Caco-2 (cell line): ENCODE measurements at regions not wholly inside any gene's neighbourhood (a gene's known extent, or its start where the extent isn't known, plus 50 kb on each side); places are given as distances from the start of the nearest gene placed in this dataset.

ENCODE experiments used
- BruUV-seq: library from RNA; stranded (reverse); fragments of 400-500 nt; replicated peaks from 2 replicates; lab custom pipeline; 2021; lab: Mats Ljungman, UMichigan
- CTCF ChIA-PET: fragments of 300-600 bp; sonication (Branson Sonifier 250); formaldehyde crosslinking; loops from one replicate; lab custom pipeline; 2022; ENCODE audit warnings: antibody characterized with exemption; lab: Charles Lee
- POLR2A ChIA-PET: fragments of 300-600 bp; sonication (Branson Sonifier 250); formaldehyde crosslinking; loops from one replicate; lab custom pipeline; 2022; ENCODE audit warnings: antibody characterized with exemption; lab: Charles Lee
- DNase-seq, 2 experiments: peaks; one replicate each; pipeline versions ENCODE4 v3.0.0 to v3.0.0-alpha.2; 2020 to 2022
- H3K27me3 ChIP-seq: replicated peaks from 2 replicates; pipeline ENCODE4 v1.6.0; 2011; ENCODE audit warnings: low read length; ENCODE audit not compliant: control insufficient read depth, insufficient read depth
- H3K36me3 ChIP-seq: 2 replicates; pipeline ENCODE4 v1.5.1; 2011; ENCODE audit warnings: low read length; ENCODE audit not compliant: control insufficient read depth, insufficient read depth
- H3K4me1 ChIP-seq: fragments of 250-450 bp; sonication (Bioruptor Pico); 2 replicates; pipeline ENCODE4 v1.5.1; 2020; ENCODE audit warnings: mild to moderate bottlenecking
- H3K4me3 ChIP-seq: 2 replicates; pipeline ENCODE4 v1.5.1; 2011; ENCODE audit warnings: low read depth, mild to moderate bottlenecking, control low read depth, low read length
- H3K9me3 ChIP-seq: fragments of 250-450 bp; sonication (Bioruptor Pico); 2 replicates; pipeline ENCODE4 v1.5.1; 2020; ENCODE audit warnings: mild to moderate bottlenecking, moderate library complexity
- H3K27ac Mint-ChIP-seq: one replicate; pipeline ENCODE4 v1.8.0; 2022; ENCODE audit warnings: mixed read lengths; ENCODE audit not compliant: unreplicated experiment
- H3K27me3 Mint-ChIP-seq: one replicate; pipeline ENCODE4 v1.8.0; 2022; ENCODE audit warnings: mixed read lengths; ENCODE audit not compliant: insufficient read depth, unreplicated experiment
- H3K36me3 Mint-ChIP-seq: one replicate; pipeline ENCODE4 v1.8.0; 2022; ENCODE audit warnings: mild to moderate bottlenecking, mixed read lengths; ENCODE audit not compliant: insufficient read depth, unreplicated experiment
- H3K4me1 Mint-ChIP-seq: one replicate; pipeline ENCODE4 v1.8.0; 2022; ENCODE audit warnings: low read depth, mixed read lengths; ENCODE audit not compliant: unreplicated experiment
- H3K4me3 Mint-ChIP-seq: one replicate; pipeline ENCODE4 v1.8.0; 2022; ENCODE audit warnings: mild to moderate bottlenecking, moderate library complexity, mixed read lengths; ENCODE audit not compliant: unreplicated experiment
- H3K9me3 Mint-ChIP-seq: one replicate; pipeline ENCODE4 v1.8.0; 2022; ENCODE audit warnings: mixed read lengths; ENCODE audit not compliant: unreplicated experiment
- CTCF ChIP-seq, 2 experiments: fragments of 200-600 bp in 1 of 2; IDR thresholded peaks; 1 replicate in 1 of 2; 2 replicates in 1 of 2; pipeline versions ENCODE4 v1.5.1 to v1.8.0; 2011 to 2022; ENCODE audit warnings: antibody characterized with exemption in 1 of 2, control low read depth in 1 of 2, inconsistent platforms in 1 of 2, low read depth in 1 of 2, low read length in 1 of 2, mild to moderate bottlenecking in 1 of 2, moderate library complexity in 1 of 2; ENCODE audit not compliant: insufficient read depth in 1 of 2, severe bottlenecking in 1 of 2, unreplicated experiment in 1 of 2
- intact Hi-C: fragments of 100-400 bp; cut with micrococcal nuclease; formaldehyde crosslinking; loops from one replicate; pipeline ENCODE4 v1.10.0; 2022; ENCODE audit not compliant: unreplicated experiment

GRCh38 chr5:156245895-156246294 is 81.1 kb upstream of the SGCD start:
- no peak for DNase-seq
- no TSS peak for BruUV-seq
- H3K9me3 Mint-ChIP-seq = no peaks in the 10 kb centered on the region
- peaks cover 3% of the 10 kb centered on the region for H3K27me3 Mint-ChIP-seq
- H3K4me1 Mint-ChIP-seq = no peaks in the 10 kb centered on the region
- TF ChIP-seq CTCF (IDR thresholded peaks at IDR 0.05; ENCODE audit: insufficient read depth in 1 of 2, low read depth in 1 of 2, low read length in 1 of 2, severe bottlenecking in 1 of 2, unreplicated experiment in 1 of 2) = no peak
- H3K36me3 ChIP-seq = no peaks in the 10 kb centered on the region
- no peaks in the 10 kb centered on the region for H3K4me1 ChIP-seq
- CTCF ChIA-PET = no interaction called here
- H3K4me3 ChIP-seq = no peak overlapping the region
- no peak overlapping the region for H3K4me3 Mint-ChIP-seq
- intact Hi-C loops = no loop called here
- no peak overlapping the region for H3K27ac Mint-ChIP-seq
- H3K27me3 ChIP-seq = no peaks in the 10 kb centered on the region
- H3K36me3 Mint-ChIP-seq = no peaks in the 10 kb centered on the region
- POLR2A ChIA-PET = no interaction called here
- no peaks in the 10 kb centered on the region for H3K9me3 ChIP-seq

- Mint-ChIP-seq H3K4me3 (no peak overlapping the region), H3K9me3 (no peaks in the 10 kb centered on the region), H3K27ac (no peak overlapping the region), H3K27me3 (peaks cover 3% of the 10 kb centered on the region), H3K4me1 (no peaks in the 10 kb centered on the region), H3K36me3 (no peaks in the 10 kb centered on the region)
- H3K4me3 ChIP-seq = no peak overlapping the region
- POLR2A ChIA-PET = no interaction called here
- DNase-seq = no peak
- H3K27me3 ChIP-seq = no peaks in the 10 kb centered on the region
- no TSS peak for BruUV-seq
- H3K36me3 ChIP-seq = no peaks in the 10 kb centered on the region
- H3K4me1 ChIP-seq = no peaks in the 10 kb centered on the region
- intact Hi-C loops = no loop called here
- no peaks in the 10 kb centered on the region for H3K9me3 ChIP-seq
- no peak for TF ChIP-seq CTCF (IDR thresholded peaks at IDR 0.05; ENCODE audit: insufficient read depth in 1 of 2, low read depth in 1 of 2, low read length in 1 of 2, severe bottlenecking in 1 of 2, unreplicated experiment in 1 of 2)
- CTCF ChIA-PET = no interaction called here
Observed at GRCh38 chr5:156251076-156251475, 75.9 kb upstream of the SGCD start.

- no peaks in the 10 kb centered on the region for H3K27me3 ChIP-seq
- no peaks in the 10 kb centered on the region for H3K4me1 ChIP-seq
- Mint-ChIP-seq H3K4me3 (no peak overlapping the region), H3K27ac (no peak overlapping the region), H3K9me3 (no peaks in the 10 kb centered on the region), H3K4me1 (no peaks in the 10 kb centered on the region), H3K36me3 (no peaks in the 10 kb centered on the region), H3K27me3 (no peaks in the 10 kb centered on the region)
- ChIA-PET POLR2A (no interaction called here), CTCF (no interaction called here)
- H3K36me3 ChIP-seq = no peaks in the 10 kb centered on the region
- DNase-seq = no peak
- intact Hi-C loops = no loop called here
- no peaks in the 10 kb centered on the region for H3K9me3 ChIP-seq
- no TSS peak for BruUV-seq
- H3K4me3 ChIP-seq = no peak overlapping the region
- no peak for TF ChIP-seq CTCF (IDR thresholded peaks at IDR 0.05; ENCODE audit: insufficient read depth in 1 of 2, low read depth in 1 of 2, low read length in 1 of 2, severe bottlenecking in 1 of 2, unreplicated experiment in 1 of 2)
Observed at GRCh38 chr5:156253130-156253529, 73.8 kb upstream of the SGCD start.
